WTC11 (cell line): ENCODE measurements at regions not wholly inside any gene's neighbourhood (a gene's known extent, or its start where the extent isn't known, plus 50 kb on each side); places are given as distances from the start of the nearest gene placed in this dataset.
A peak's percentile ranks its signal among the peaks of the same experiment; 100 is the strongest.

Experiments used
- ATAC-seq: fragments of 200-7000 bp; cut with Tn5 transposase; 2 replicates; pipeline ENCODE4 v1.10.0; 2021; ENCODE audit warnings: mild to moderate bottlenecking, moderate library complexity
- CTCF ChIA-PET: fragments of 300-600 bp; sonication (Branson Sonifier 250); formaldehyde crosslinking; loops from one replicate; lab custom pipeline; 2021; ENCODE audit warnings: antibody characterized with exemption; lab: Charles Lee
- POLR2A ChIA-PET: fragments of 350-600 bp; sonication (Branson Sonifier 250); formaldehyde crosslinking; loops from one replicate; lab custom pipeline; 2021; ENCODE audit warnings: antibody characterized with exemption; lab: Charles Lee
- DNase-seq: peaks from one replicate; pipeline ENCODE4 v3.0.0; 2021; ENCODE audit warnings: low spot score
- H3K27ac Mint-ChIP-seq: 2 replicates; pipeline ENCODE4 v1.8.0; 2021; ENCODE audit warnings: mixed read lengths
- H3K27me3 Mint-ChIP-seq: 2 replicates; pipeline ENCODE4 v1.8.0; 2021; ENCODE audit warnings: low read depth, mild to moderate bottlenecking, moderate library complexity, mixed read lengths
- H3K36me3 Mint-ChIP-seq: 2 replicates; pipeline ENCODE4 v1.8.0; 2021; ENCODE audit warnings: mixed read lengths
- H3K4me1 Mint-ChIP-seq: 2 replicates; pipeline ENCODE4 v1.8.0; 2022; ENCODE audit warnings: mixed read lengths
- H3K4me3 Mint-ChIP-seq: 2 replicates; pipeline ENCODE4 v1.8.0; 2021; ENCODE audit warnings: mild to moderate bottlenecking, moderate library complexity, mixed read lengths
- H3K9me3 Mint-ChIP-seq: 2 replicates; pipeline ENCODE4 v1.8.0; 2021; ENCODE audit warnings: mixed read lengths
- AR ChIP-seq: fragments of 250-450 bp; sonication (Bioruptor Pico); IDR thresholded peaks from 2 replicates; pipeline ENCODE4 v1.9.0; 2021; ENCODE audit warnings: mild to moderate bottlenecking
- ATF1 ChIP-seq: sonication (generic); formaldehyde crosslinking; IDR thresholded peaks from 2 replicates; pipeline ENCODE4 v1.8.1; 2023; ENCODE audit warnings: mild to moderate bottlenecking, moderate library complexity, missing genetic modification reagents
- CREB1 ChIP-seq: sonication (generic); formaldehyde crosslinking; IDR thresholded peaks from 2 replicates; pipeline ENCODE4 v1.8.0; 2023; ENCODE audit warnings: mild to moderate bottlenecking, missing genetic modification reagents
- E2F1 ChIP-seq: sonication (generic); formaldehyde crosslinking; IDR thresholded peaks from 2 replicates; pipeline ENCODE4 v1.8.0; 2022; ENCODE audit warnings: mild to moderate bottlenecking, missing genetic modification reagents
- EMX1 ChIP-seq: fragments of 250-450 bp; sonication (Bioruptor Pico); IDR thresholded peaks from 2 replicates; pipeline ENCODE4 v1.8.0; 2021; ENCODE audit warnings: mild to moderate bottlenecking
- FOXJ3 ChIP-seq: sonication (generic); formaldehyde crosslinking; IDR thresholded peaks from 2 replicates; pipeline ENCODE4 v1.9.0; 2021; ENCODE audit warnings: missing genetic modification reagents, mild to moderate bottlenecking, borderline replicate concordance
- FOXK1 ChIP-seq: sonication (generic); formaldehyde crosslinking; IDR thresholded peaks from 2 replicates; pipeline ENCODE4 v1.8.0; 2022; ENCODE audit warnings: mild to moderate bottlenecking, moderate library complexity, missing genetic modification reagents
- GRHL2 ChIP-seq: fragments of 250-450 bp; sonication (Bioruptor Pico); IDR thresholded peaks from 2 replicates; pipeline ENCODE4 v1.8.0; 2022; ENCODE audit warnings: mild to moderate bottlenecking, moderate library complexity; ENCODE audit not compliant: insufficient replicate concordance, severe bottlenecking
- IRF1 ChIP-seq: sonication (generic); formaldehyde crosslinking; IDR thresholded peaks from 2 replicates; pipeline ENCODE4 v1.8.0; 2023; ENCODE audit warnings: missing genetic modification reagents
- KAT7 ChIP-seq: sonication (generic); formaldehyde crosslinking; IDR thresholded peaks from 2 replicates; pipeline ENCODE4 v1.8.1; 2023; ENCODE audit warnings: missing genetic modification reagents, mild to moderate bottlenecking, borderline replicate concordance
- NFYB ChIP-seq: sonication (generic); formaldehyde crosslinking; conservative IDR thresholded peaks from 2 replicates; pipeline ENCODE4 v1.8.0; 2022; ENCODE audit warnings: low read depth, missing genetic modification reagents
- NR1H2 ChIP-seq: sonication (generic); formaldehyde crosslinking; IDR thresholded peaks from 2 replicates; pipeline ENCODE4 v1.9.0; 2021; ENCODE audit warnings: mild to moderate bottlenecking, moderate library complexity, missing genetic modification reagents
- NR3C1 ChIP-seq: sonication (generic); formaldehyde crosslinking; conservative IDR thresholded peaks from 2 replicates; pipeline ENCODE4 v1.8.1; 2023; ENCODE audit warnings: low read depth, mild to moderate bottlenecking, missing genetic modification reagents
- RELA ChIP-seq: sonication (generic); formaldehyde crosslinking; IDR thresholded peaks from 2 replicates; pipeline ENCODE4 v1.8.1; 2022; ENCODE audit warnings: missing genetic modification reagents, mild to moderate bottlenecking, borderline replicate concordance
- SMAD3 ChIP-seq: sonication (generic); formaldehyde crosslinking; IDR thresholded peaks from 2 replicates; pipeline ENCODE4 v1.8.0; 2022; ENCODE audit warnings: missing genetic modification reagents, mild to moderate bottlenecking, borderline replicate concordance
- SOX15 ChIP-seq: fragments of 250-450 bp; sonication (Bioruptor Pico); IDR thresholded peaks from 2 replicates; pipeline ENCODE4 v1.9.0; 2021; ENCODE audit warnings: mild to moderate bottlenecking
- TEAD1 ChIP-seq: sonication (generic); formaldehyde crosslinking; IDR thresholded peaks from 2 replicates; pipeline ENCODE4 v1.8.0; 2022; ENCODE audit warnings: mild to moderate bottlenecking, missing genetic modification reagents
- ZNF219 ChIP-seq: sonication (generic); formaldehyde crosslinking; IDR thresholded peaks from 2 replicates; pipeline ENCODE4 v1.8.0; 2023; ENCODE audit warnings: missing genetic modification reagents, mild to moderate bottlenecking, borderline replicate concordance
- ZSCAN18 ChIP-seq: fragments of 250-450 bp; sonication (Bioruptor Pico); IDR thresholded peaks from 2 replicates; pipeline ENCODE4 v2.1.2; 2022; ENCODE audit warnings: mild to moderate bottlenecking, moderate library complexity
- TF ChIP-seq, protein P1 (sequence below): sonication (generic); formaldehyde crosslinking; conservative IDR thresholded peaks from 2 replicates; pipeline ENCODE4 v1.8.1; 2022; ENCODE audit warnings: mild to moderate bottlenecking, missing genetic modification reagents
- TF ChIP-seq, protein P2 (sequence below): sonication (generic); formaldehyde crosslinking; IDR thresholded peaks from 2 replicates; pipeline ENCODE4 v1.8.1; 2022; ENCODE audit warnings: missing genetic modification reagents, borderline replicate concordance
- TF ChIP-seq, protein P3 (sequence below): sonication (generic); formaldehyde crosslinking; IDR thresholded peaks from 2 replicates; pipeline ENCODE4 v1.8.0; 2022; ENCODE audit warnings: mild to moderate bottlenecking, missing genetic modification reagents
- TF ChIP-seq, protein P4 (sequence below): sonication (generic); formaldehyde crosslinking; IDR thresholded peaks from 2 replicates; pipeline ENCODE4 v1.8.0; 2022; ENCODE audit warnings: mild to moderate bottlenecking, missing genetic modification reagents

GRCh38 chr6:155599561-155599960 lies 143.9 kb upstream of the NOX3 start:
- DNase-seq, result no peak
- Mint-ChIP-seq H3K27me3 (peaks cover 3% of the 10 kb centered on the region; the same call in 1 of the 2 replicates), H3K4me1 (peaks cover 9% of the 10 kb centered on the region), H3K36me3 (no peaks in the 10 kb centered on the region), H3K9me3 (no peaks in the 10 kb centered on the region; the same call in 1 of the 2 replicates), H3K4me3 (no peak overlapping the region)
- CTCF ChIA-PET, result no interaction called here
- POLR2A ChIA-PET, result no interaction called here
- ATAC-seq, result peak; percentile 70
- no peak for TF ChIP-seq SOX15 (CRISPR knock-in tag)
- no peak for TF ChIP-seq FOXJ3 (CRISPR knock-in tag)
- TF ChIP-seq ZSCAN18 (CRISPR knock-in tag), result no peak
- TF ChIP-seq TEAD1, result no peak
- TF ChIP-seq E2F1 (CRISPR knock-in tag), result no peak
- TF ChIP-seq FOXK1 (CRISPR knock-in tag), result no peak
- TF ChIP-seq KAT7 (CRISPR knock-in tag), result no peak
- TF ChIP-seq, protein P1, sequence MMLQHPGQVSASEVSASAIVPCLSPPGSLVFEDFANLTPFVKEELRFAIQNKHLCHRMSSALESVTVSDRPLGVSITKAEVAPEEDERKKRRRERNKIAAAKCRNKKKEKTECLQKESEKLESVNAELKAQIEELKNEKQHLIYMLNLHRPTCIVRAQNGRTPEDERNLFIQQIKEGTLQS (CRISPR knock-in tag), result no peak
- TF ChIP-seq AR (CRISPR knock-in tag), result no peak
- no peak for TF ChIP-seq SMAD3 (CRISPR knock-in tag)
- TF ChIP-seq NR3C1 (CRISPR knock-in tag), result no peak
- TF ChIP-seq GRHL2 (CRISPR knock-in tag), result no peak
- TF ChIP-seq CREB1, result no peak
- TF ChIP-seq, protein P2, sequence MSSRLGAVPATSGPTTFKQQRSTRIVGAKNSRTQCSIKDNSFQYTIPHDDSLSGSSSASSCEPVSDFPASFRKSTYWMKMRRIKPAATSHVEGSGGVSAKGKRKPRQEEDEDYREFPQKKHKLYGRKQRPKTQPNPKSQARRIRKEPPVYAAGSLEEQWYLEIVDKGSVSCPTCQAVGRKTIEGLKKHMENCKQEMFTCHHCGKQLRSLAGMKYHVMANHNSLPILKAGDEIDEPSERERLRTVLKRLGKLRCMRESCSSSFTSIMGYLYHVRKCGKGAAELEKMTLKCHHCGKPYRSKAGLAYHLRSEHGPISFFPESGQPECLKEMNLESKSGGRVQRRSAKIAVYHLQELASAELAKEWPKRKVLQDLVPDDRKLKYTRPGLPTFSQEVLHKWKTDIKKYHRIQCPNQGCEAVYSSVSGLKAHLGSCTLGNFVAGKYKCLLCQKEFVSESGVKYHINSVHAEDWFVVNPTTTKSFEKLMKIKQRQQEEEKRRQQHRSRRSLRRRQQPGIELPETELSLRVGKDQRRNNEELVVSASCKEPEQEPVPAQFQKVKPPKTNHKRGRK (CRISPR knock-in tag), result no peak
- TF ChIP-seq, protein P3, sequence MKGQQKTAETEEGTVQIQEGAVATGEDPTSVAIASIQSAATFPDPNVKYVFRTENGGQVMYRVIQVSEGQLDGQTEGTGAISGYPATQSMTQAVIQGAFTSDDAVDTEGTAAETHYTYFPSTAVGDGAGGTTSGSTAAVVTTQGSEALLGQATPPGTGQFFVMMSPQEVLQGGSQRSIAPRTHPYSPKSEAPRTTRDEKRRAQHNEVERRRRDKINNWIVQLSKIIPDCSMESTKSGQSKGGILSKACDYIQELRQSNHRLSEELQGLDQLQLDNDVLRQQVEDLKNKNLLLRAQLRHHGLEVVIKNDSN (CRISPR knock-in tag), result no peak
- no peak for TF ChIP-seq NFYB (CRISPR knock-in tag)
- no peak for TF ChIP-seq ZNF219 (CRISPR knock-in tag)
- TF ChIP-seq ATF1 (CRISPR knock-in tag), result no peak
- TF ChIP-seq, all 79 proteins: peak for 0
- H3K27ac Mint-ChIP-seq, result no peak overlapping the region

- POLR2A ChIA-PET, result no interaction called here
- CTCF ChIA-PET, result no interaction called here
- Mint-ChIP-seq H3K4me1 (peaks cover 9% of the 10 kb centered on the region), H3K27me3 (peaks cover 3% of the 10 kb centered on the region; the same call in 1 of the 2 replicates), H3K27ac (no peak overlapping the region), H3K9me3 (no peaks in the 10 kb centered on the region), H3K4me3 (no peak overlapping the region), H3K36me3 (no peaks in the 10 kb centered on the region)
- no peak for DNase-seq
- no peak for TF ChIP-seq NR1H2 (CRISPR knock-in tag)
- no peak for TF ChIP-seq RELA
- TF ChIP-seq EMX1 (CRISPR knock-in tag), result no peak
- TF ChIP-seq, protein P4, sequence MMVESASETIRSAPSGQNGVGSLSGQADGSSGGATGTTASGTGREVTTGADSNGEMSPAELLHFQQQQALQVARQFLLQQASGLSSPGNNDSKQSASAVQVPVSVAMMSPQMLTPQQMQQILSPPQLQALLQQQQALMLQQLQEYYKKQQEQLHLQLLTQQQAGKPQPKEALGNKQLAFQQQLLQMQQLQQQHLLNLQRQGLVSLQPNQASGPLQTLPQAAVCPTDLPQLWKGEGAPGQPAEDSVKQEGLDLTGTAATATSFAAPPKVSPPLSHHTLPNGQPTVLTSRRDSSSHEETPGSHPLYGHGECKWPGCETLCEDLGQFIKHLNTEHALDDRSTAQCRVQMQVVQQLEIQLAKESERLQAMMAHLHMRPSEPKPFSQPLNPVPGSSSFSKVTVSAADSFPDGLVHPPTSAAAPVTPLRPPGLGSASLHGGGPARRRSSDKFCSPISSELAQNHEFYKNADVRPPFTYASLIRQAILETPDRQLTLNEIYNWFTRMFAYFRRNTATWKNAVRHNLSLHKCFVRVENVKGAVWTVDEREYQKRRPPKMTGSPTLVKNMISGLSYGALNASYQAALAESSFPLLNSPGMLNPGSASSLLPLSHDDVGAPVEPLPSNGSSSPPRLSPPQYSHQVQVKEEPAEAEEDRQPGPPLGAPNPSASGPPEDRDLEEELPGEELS (CRISPR knock-in tag), result no peak
- no peak for TF ChIP-seq IRF1 (CRISPR knock-in tag)
- no peak for ATAC-seq
Measured at GRCh38 chr6:155599160-155599559, 143.5 kb upstream of the NOX3 start.
